ENCODE measurements at regions not wholly inside any gene's neighbourhood (a gene's known extent, or its start where the extent isn't known, plus 50 kb on each side); places are given as distances from the start of the nearest gene placed in this dataset.

DNA sequence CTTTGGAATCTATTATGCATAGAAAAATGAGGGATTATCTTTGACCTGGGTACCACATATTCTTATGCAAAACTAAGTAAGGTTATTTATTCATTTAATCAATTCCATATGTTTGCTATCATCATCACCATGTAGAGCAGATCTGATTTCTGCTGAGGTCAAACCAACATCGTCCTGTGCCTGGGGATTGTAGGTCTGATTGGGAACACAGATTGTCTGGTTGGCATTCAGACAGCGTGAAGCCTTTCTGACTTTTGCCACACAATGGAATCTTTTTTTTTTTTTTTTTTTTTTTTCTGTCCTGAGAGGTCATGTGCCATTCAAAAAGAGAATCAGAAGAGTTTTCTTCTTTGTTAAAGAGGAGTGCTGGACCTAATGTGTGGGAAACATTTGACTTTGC is 142.9 kb downstream of the RAB11FIP2 start:
- H3K36me3 ChIP-seq (ENCODE audit: insufficient read depth, low read length): no peaks in the 10 kb centered on the region
- H3K4me1 ChIP-seq (ENCODE audit: insufficient read depth, low read length): peaks cover 7% of the 10 kb centered on the region; the same call in 1 of the 2 replicates
- H3K9ac ChIP-seq (ENCODE audit: low read depth, low read length): no peak overlapping the region
- H3K9me3 ChIP-seq (ENCODE audit: control insufficient read depth, insufficient read depth, low read length): no peaks in the 10 kb centered on the region

GRCh38 chr10:117905404-117905803 is 141.3 kb downstream of the RAB11FIP2 start:
- H3K9me3 ChIP-seq (ENCODE audit: control insufficient read depth, insufficient read depth, low read length): no peaks in the 10 kb centered on the region
- H3K36me3 ChIP-seq (ENCODE audit: insufficient read depth, low read length): no peaks in the 10 kb centered on the region

GRCh38 chr10:117911684-117912083 is 135.1 kb downstream of the RAB11FIP2 start:
- no peak overlapping the region for H3K9ac ChIP-seq (ENCODE audit: low read depth, low read length)
- H3K9me3 ChIP-seq (ENCODE audit: control insufficient read depth, insufficient read depth, low read length): no peaks in the 10 kb centered on the region
- no peaks in the 10 kb centered on the region for H3K4me1 ChIP-seq (ENCODE audit: insufficient read depth, low read length)
- H3K36me3 ChIP-seq (ENCODE audit: insufficient read depth, low read length): no peaks in the 10 kb centered on the region

More at GRCh38 chr10:117905404-117905803, 141.3 kb downstream of the RAB11FIP2 start:
- H3K9ac ChIP-seq (ENCODE audit: low read depth, low read length): no peak overlapping the region
- H3K4me1 ChIP-seq (ENCODE audit: insufficient read depth, low read length): no peaks in the 10 kb centered on the region

GRCh38 chr10:117914334-117914733 is 132.4 kb downstream of the RAB11FIP2 start:
- H3K9me3 ChIP-seq (ENCODE audit: control insufficient read depth, insufficient read depth, low read length): no peaks in the 10 kb centered on the region
- H3K9ac ChIP-seq (ENCODE audit: low read depth, low read length): no peak overlapping the region
- no peaks in the 10 kb centered on the region for H3K36me3 ChIP-seq (ENCODE audit: insufficient read depth, low read length)
- H3K4me1 ChIP-seq (ENCODE audit: insufficient read depth, low read length): no peaks in the 10 kb centered on the region

- Histone ChIP-seq H3K9ac (ENCODE audit: low read depth, low read length) (no peak overlapping the region), H3K9me3 (ENCODE audit: control insufficient read depth, insufficient read depth, low read length) (no peaks in the 10 kb centered on the region), H3K4me1 (ENCODE audit: insufficient read depth, low read length) (no peaks in the 10 kb centered on the region), H3K36me3 (ENCODE audit: insufficient read depth, low read length) (no peaks in the 10 kb centered on the region)
Measured at GRCh38 chr10:117920956-117921355, 125.8 kb downstream of the RAB11FIP2 start.

- H3K9me3 ChIP-seq (ENCODE audit: control insufficient read depth, insufficient read depth, low read length): no peaks in the 10 kb centered on the region
- H3K9ac ChIP-seq (ENCODE audit: low read depth, low read length): no peak overlapping the region
- no peaks in the 10 kb centered on the region for H3K4me1 ChIP-seq (ENCODE audit: insufficient read depth, low read length)
- no peaks in the 10 kb centered on the region for H3K36me3 ChIP-seq (ENCODE audit: insufficient read depth, low read length)
Measured at GRCh38 chr10:117921421-117921820, 125.3 kb downstream of the RAB11FIP2 start.

- Histone ChIP-seq H3K36me3 (ENCODE audit: insufficient read depth, low read length) (no peaks in the 10 kb centered on the region), H3K9ac (ENCODE audit: low read depth, low read length) (no peak overlapping the region), H3K9me3 (ENCODE audit: control insufficient read depth, insufficient read depth, low read length) (no peaks in the 10 kb centered on the region), H3K4me1 (ENCODE audit: insufficient read depth, low read length) (peaks cover 4% of the 10 kb centered on the region; the same call in 1 of the 2 replicates)
Measured at GRCh38 chr10:117924820-117925219, 121.9 kb downstream of the RAB11FIP2 start.

GRCh38 chr10:117925369-117925768 is 121.4 kb downstream of the RAB11FIP2 start:
- peaks cover 4% of the 10 kb centered on the region; the same call in 1 of the 2 replicates for H3K4me1 ChIP-seq (ENCODE audit: insufficient read depth, low read length)
- H3K9ac ChIP-seq (ENCODE audit: low read depth, low read length): no peak overlapping the region
- no peaks in the 10 kb centered on the region for H3K36me3 ChIP-seq (ENCODE audit: insufficient read depth, low read length)
- no peaks in the 10 kb centered on the region for H3K9me3 ChIP-seq (ENCODE audit: control insufficient read depth, insufficient read depth, low read length)

DNA sequence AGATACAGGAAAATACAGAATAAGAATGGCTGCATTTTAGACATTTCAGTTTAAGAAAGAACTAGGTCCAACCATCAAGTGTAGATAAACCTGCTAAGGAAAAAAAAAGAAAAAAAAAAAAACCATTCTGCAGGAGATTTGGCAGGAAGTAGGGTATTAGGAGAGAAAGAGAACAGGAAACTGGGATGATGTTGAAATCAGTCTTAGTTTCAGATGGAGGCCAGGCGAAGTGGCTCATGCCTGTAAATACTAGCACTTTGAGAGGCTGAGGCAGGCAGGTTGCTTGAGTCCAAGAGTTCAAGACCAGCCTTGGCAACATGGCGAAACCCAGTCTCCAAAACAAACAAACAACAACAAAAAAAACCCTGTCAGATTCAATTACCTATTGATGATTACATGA is 120.2 kb downstream of the RAB11FIP2 start:
- Histone ChIP-seq H3K36me3 (ENCODE audit: insufficient read depth, low read length) (no peaks in the 10 kb centered on the region), H3K9me3 (ENCODE audit: control insufficient read depth, insufficient read depth, low read length) (no peaks in the 10 kb centered on the region), H3K4me1 (ENCODE audit: insufficient read depth, low read length) (peaks cover 4% of the 10 kb centered on the region; the same call in 1 of the 2 replicates), H3K9ac (ENCODE audit: low read depth, low read length) (no peak overlapping the region)

- Histone ChIP-seq H3K9ac (ENCODE audit: low read depth, low read length) (no peak overlapping the region), H3K36me3 (ENCODE audit: insufficient read depth, low read length) (no peaks in the 10 kb centered on the region; the same call in 1 of the 2 replicates), H3K9me3 (ENCODE audit: control insufficient read depth, insufficient read depth, low read length) (no peaks in the 10 kb centered on the region), H3K4me1 (ENCODE audit: insufficient read depth, low read length) (peaks cover 4% of the 10 kb centered on the region; the same call in 1 of the 2 replicates)
Measured at GRCh38 chr10:117927332-117927731, 119.4 kb downstream of the RAB11FIP2 start.

GRCh38 chr10:117927871-117928270 is 118.9 kb downstream of the RAB11FIP2 start:
- no peaks in the 10 kb centered on the region for H3K9me3 ChIP-seq (ENCODE audit: control insufficient read depth, insufficient read depth, low read length)
- no peak overlapping the region for H3K9ac ChIP-seq (ENCODE audit: low read depth, low read length)
- peaks cover 4% of the 10 kb centered on the region; the same call in 1 of the 2 replicates for H3K4me1 ChIP-seq (ENCODE audit: insufficient read depth, low read length)
- no peaks in the 10 kb centered on the region; the same call in 1 of the 2 replicates for H3K36me3 ChIP-seq (ENCODE audit: insufficient read depth, low read length)

DNA sequence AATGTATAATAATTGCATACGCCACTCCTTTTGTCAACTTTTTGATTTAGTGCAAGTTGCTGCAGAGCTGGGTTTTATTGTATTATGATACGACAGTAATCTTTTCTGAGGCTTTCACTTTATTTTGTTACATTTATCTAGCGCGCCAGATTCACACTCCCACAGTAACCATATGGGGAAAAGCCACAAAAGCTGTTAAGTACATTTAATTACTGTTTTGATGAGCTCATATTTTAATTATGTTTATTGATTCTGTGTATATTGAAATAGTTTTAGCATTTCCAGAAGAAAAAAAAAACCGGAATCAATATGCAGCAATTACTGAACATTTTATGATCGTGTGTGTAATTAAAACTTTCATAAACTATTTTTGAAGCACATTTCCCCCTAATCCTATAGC is 118.5 kb downstream of the RAB11FIP2 start:
- no peak overlapping the region for H3K9ac ChIP-seq (ENCODE audit: low read depth, low read length)
- peaks cover 4% of the 10 kb centered on the region; the same call in 1 of the 2 replicates for H3K4me1 ChIP-seq (ENCODE audit: insufficient read depth, low read length)
- H3K36me3 ChIP-seq (ENCODE audit: insufficient read depth, low read length): no peaks in the 10 kb centered on the region; the same call in 1 of the 2 replicates
- no peaks in the 10 kb centered on the region for H3K9me3 ChIP-seq (ENCODE audit: control insufficient read depth, insufficient read depth, low read length)

DNA sequence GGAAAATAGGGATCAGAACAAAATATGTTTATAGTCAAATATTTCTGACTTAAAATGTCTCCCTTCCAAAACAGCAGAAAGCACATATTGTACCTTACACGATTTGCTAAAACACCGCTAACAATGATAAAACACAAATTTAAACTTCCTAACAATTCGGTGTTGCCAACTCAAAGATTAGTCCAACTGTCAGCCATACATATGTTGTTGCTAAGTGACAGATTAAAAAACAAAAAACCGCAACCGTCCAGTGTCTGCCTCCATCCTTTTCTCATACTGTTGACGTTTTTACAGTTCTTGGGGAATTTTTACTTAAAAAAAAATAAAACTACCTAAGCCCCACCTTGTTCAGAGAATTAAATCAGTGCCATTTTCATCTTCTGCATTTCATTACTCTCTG is 118.0 kb downstream of the RAB11FIP2 start:
- H3K4me1 ChIP-seq (ENCODE audit: insufficient read depth, low read length): peaks cover 4% of the 10 kb centered on the region; the same call in 1 of the 2 replicates
- H3K9me3 ChIP-seq (ENCODE audit: control insufficient read depth, insufficient read depth, low read length): no peaks in the 10 kb centered on the region
- no peaks in the 10 kb centered on the region; the same call in 1 of the 2 replicates for H3K36me3 ChIP-seq (ENCODE audit: insufficient read depth, low read length)
- no peak overlapping the region for H3K9ac ChIP-seq (ENCODE audit: low read depth, low read length)

DNA sequence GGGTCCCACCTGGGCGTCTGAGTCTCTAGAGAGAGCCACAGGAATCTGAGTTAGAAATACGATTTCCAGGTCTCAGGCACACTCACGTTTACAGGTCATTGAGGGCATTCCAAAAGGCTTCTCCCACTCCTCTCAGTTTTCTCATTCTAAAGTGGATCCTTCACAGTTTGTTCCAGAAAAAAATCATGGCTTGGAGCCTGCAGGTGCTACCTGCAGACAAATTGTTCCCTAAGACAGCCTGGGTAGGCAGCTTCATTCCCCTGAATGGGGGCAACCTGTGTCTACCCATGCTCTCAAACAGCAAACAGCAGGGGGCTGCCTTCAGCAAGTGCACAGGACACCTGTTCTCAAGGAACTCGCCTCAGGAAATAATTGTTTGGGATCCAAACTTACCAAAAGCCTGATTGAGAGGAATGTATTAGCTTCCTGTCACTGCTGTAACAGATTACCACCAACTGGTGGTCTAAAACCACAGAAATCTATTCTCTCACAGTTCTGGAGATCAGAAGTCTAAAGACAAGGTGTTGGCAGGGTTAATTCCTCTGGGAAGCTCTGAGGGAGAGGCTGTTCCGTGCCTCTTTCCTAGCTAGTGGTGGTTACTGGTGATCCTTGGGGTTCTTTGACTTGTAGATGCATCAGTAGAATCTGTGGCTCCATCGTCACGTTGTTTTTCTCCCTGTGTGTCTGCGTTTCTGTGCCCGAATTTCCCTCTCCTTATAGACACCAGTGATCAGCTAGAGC is 117.2 kb downstream of the RAB11FIP2 start:
- Histone ChIP-seq H3K9ac (ENCODE audit: low read depth, low read length) (no peak overlapping the region), H3K4me1 (ENCODE audit: insufficient read depth, low read length) (peaks cover 5% of the 10 kb centered on the region; the same call in 1 of the 2 replicates), H3K9me3 (ENCODE audit: control insufficient read depth, insufficient read depth, low read length) (no peaks in the 10 kb centered on the region), H3K36me3 (ENCODE audit: insufficient read depth, low read length) (no peaks in the 10 kb centered on the region; the same call in 1 of the 2 replicates)

- H3K9ac ChIP-seq (ENCODE audit: low read depth, low read length): no peak overlapping the region
- no peaks in the 10 kb centered on the region; the same call in 1 of the 2 replicates for H3K36me3 ChIP-seq (ENCODE audit: insufficient read depth, low read length)
- H3K9me3 ChIP-seq (ENCODE audit: control insufficient read depth, insufficient read depth, low read length): no peaks in the 10 kb centered on the region
- H3K4me1 ChIP-seq (ENCODE audit: insufficient read depth, low read length): peaks cover 14% of the 10 kb centered on the region; the same call in 1 of the 2 replicates
Measured at GRCh38 chr10:117931078-117931477, 115.7 kb downstream of the RAB11FIP2 start.
